Naive thymus-derived CD4-positive, alpha-beta T cell (primary cell): ENCODE measurements at regions not wholly inside any gene's neighbourhood (a gene's known extent, or its start where the extent isn't known, plus 50 kb on each side); places are given as distances from the start of the nearest gene placed in this dataset.
A peak's percentile ranks its signal among the peaks of the same experiment; 100 is the strongest.

Experiments
- ATAC-seq: fragments of 150-1000 bp; cut with Tn5 transposase; 2 replicates; pipeline ENCODE4 v1.10.0; 2021; ENCODE audit warnings: mild to moderate bottlenecking, moderate library complexity
- CTCF ChIA-PET: fragments of 350-600 bp; sonication (Branson Sonifier 250); formaldehyde crosslinking; loops from one replicate; lab custom pipeline; 2021; ENCODE audit warnings: antibody characterized with exemption; lab: Charles Lee
- POLR2A ChIA-PET: fragments of 350-600 bp; sonication (Branson Sonifier 250); formaldehyde crosslinking; loops from one replicate; lab custom pipeline; 2021; ENCODE audit warnings: antibody characterized with exemption, inconsistent platforms; lab: Charles Lee
- DNase-seq, 9 donors: peaks; one replicate each; pipeline versions ENCODE4 v3.0.0 to v3.0.0-alpha.2; 2020 to 2022; ENCODE audit warnings: mixed read lengths in 1 of 9
- H3K27ac ChIP-seq: one replicate; pipeline ENCODE4 v1.7.0; 2013; ENCODE audit warnings: mild to moderate bottlenecking, low read depth, low read length, moderate library complexity
- H3K27me3 ChIP-seq, 2 donors: one replicate each; pipeline ENCODE4 v1.7.0; 2013; ENCODE audit warnings: low read length in 2 of 2, mild to moderate bottlenecking in 2 of 2, moderate library complexity in 2 of 2; ENCODE audit not compliant: control insufficient read depth in 2 of 2, insufficient read depth in 2 of 2
- H3K36me3 ChIP-seq, 3 experiments: 1 replicate in 2 of 3; 2 replicates in 1 of 3; pipeline ENCODE4 v1.7.0; 2013; ENCODE audit warnings: low read length in 3 of 3, mild to moderate bottlenecking in 3 of 3, moderate library complexity in 1 of 3; ENCODE audit not compliant: insufficient read depth in 3 of 3, control insufficient read depth in 2 of 3
- H3K4me1 ChIP-seq, 2 donors: one replicate each; pipeline ENCODE4 v1.7.0; 2013; ENCODE audit warnings: low read length in 2 of 2, mild to moderate bottlenecking in 2 of 2, moderate library complexity in 1 of 2; ENCODE audit not compliant: control insufficient read depth in 2 of 2, insufficient read depth in 2 of 2
- H3K4me3 ChIP-seq: 2 replicates; pipeline ENCODE4 v1.7.0; 2013; ENCODE audit warnings: mild to moderate bottlenecking, low read length
- H3K9me3 ChIP-seq, 3 experiments: 1 replicate in 2 of 3; 2 replicates in 1 of 3; pipeline ENCODE4 v1.7.0; 2013; ENCODE audit warnings: low read length in 3 of 3; ENCODE audit not compliant: control insufficient read depth in 2 of 3
- H3K27ac Mint-ChIP-seq, 9 donors: one replicate each; pipeline ENCODE4 v1.8.0; 2020 to 2022; ENCODE audit warnings: mixed read lengths in 9 of 9, mild to moderate bottlenecking in 8 of 9, moderate library complexity in 5 of 9, inconsistent platforms in 2 of 9
- H3K27me3 Mint-ChIP-seq, 5 donors: one replicate each; pipeline ENCODE4 v1.8.0; 2021 to 2022; ENCODE audit warnings: mixed read lengths in 5 of 5, mild to moderate bottlenecking in 1 of 5
- H3K36me3 Mint-ChIP-seq, 5 donors: one replicate each; pipeline ENCODE4 v1.8.0; 2020 to 2022; ENCODE audit warnings: mixed read lengths in 5 of 5, mild to moderate bottlenecking in 3 of 5, inconsistent platforms in 1 of 5
- H3K4me1 Mint-ChIP-seq, 7 donors: one replicate each; pipeline ENCODE4 v1.8.0; 2020 to 2022; ENCODE audit warnings: mixed read lengths in 7 of 7, mild to moderate bottlenecking in 3 of 7, inconsistent platforms in 1 of 7
- H3K4me3 Mint-ChIP-seq, 10 donors: one replicate each; pipeline ENCODE4 v1.8.0; 2020 to 2022; ENCODE audit warnings: mild to moderate bottlenecking in 10 of 10, mixed read lengths in 10 of 10, moderate library complexity in 6 of 10, inconsistent platforms in 2 of 10
- H3K9me3 Mint-ChIP-seq, 11 donors: one replicate each; pipeline ENCODE4 v1.8.0; 2020 to 2022; ENCODE audit warnings: mixed read lengths in 11 of 11, mild to moderate bottlenecking in 4 of 11, inconsistent platforms in 1 of 11, moderate library complexity in 1 of 11
- intact Hi-C, 2 donors: fragments of 100-400 bp; cut with micrococcal nuclease; formaldehyde crosslinking; loops; one replicate each; pipeline ENCODE4 v1.15.1; 2023

DNA sequence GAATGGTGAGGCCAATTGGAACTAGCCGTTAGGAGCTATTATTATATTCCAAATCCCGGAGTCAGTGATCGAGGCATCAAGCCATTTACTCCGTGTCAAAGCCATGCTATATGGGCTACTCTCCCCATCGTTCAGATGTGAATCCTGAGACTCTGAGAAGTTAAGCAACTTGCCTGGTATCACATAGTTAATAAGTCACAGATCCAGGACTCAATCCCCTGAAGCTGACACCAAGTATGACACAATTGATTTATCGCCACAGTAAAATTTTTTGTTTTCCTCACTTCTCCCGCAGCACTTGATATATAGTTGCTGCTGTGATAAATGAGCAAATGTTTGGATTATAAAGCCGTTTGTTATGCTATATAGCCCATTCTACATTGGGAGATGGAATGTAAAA lies 50.8 kb upstream of the TSHZ2 start:
- H3K9me3 ChIP-seq = no peaks in the 10 kb centered on the region
- no peaks in the 10 kb centered on the region for H3K27me3 ChIP-seq
- DNase-seq = no peak
- peaks cover 0 to 7% (median 0%) of the 10 kb centered on the region in 5 donors for H3K27me3 Mint-ChIP-seq
- H3K36me3 ChIP-seq = no peaks in the 10 kb centered on the region
- no peak overlapping the region for H3K4me3 ChIP-seq
- intact Hi-C loops = no loop called here
- CTCF ChIA-PET = no interaction called here
- H3K27ac ChIP-seq = no peak overlapping the region
- H3K36me3 Mint-ChIP-seq = peaks cover 0 to 4% (median 0%) of the 10 kb centered on the region in 5 donors
- H3K4me1 ChIP-seq = no peaks in the 10 kb centered on the region
- no peak overlapping the region for H3K27ac Mint-ChIP-seq
- peaks cover 0 to 6% (median 0%) of the 10 kb centered on the region in 7 donors for H3K4me1 Mint-ChIP-seq
- H3K4me3 Mint-ChIP-seq = no peak overlapping the region
- POLR2A ChIA-PET = no interaction called here
- peaks cover 0 to 2% (median 0%) of the 10 kb centered on the region in 11 donors for H3K9me3 Mint-ChIP-seq
- no peak for ATAC-seq

DNA sequence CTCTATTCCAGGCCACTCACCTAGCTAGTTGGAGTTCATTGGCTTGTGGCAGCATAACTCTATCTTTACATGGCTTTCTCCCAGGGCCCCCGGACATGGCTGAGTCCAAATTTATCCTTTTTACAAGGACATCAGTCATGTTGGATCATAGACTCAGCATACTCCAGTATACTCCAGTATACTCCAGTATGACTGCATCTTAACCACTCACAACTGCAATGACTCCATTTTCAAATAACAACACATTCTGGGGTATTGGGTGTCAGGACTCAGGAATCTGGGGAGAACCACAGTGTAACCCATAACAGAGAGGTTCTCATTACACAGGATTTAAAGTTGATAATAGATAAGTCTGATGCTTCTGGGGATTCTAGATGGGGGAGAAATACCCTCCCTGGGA lies 53.8 kb upstream of the TSHZ2 start:
- Mint-ChIP-seq H3K27me3 (peaks cover 0 to 6% (median 0%) of the 10 kb centered on the region in 5 donors), H3K4me3 (no peak overlapping the region), H3K9me3 (peaks cover 0 to 18% (median 6%) of the 10 kb centered on the region in 11 donors), H3K36me3 (peaks cover 0 to 9% (median 3%) of the 10 kb centered on the region in 5 donors), H3K4me1 (peaks cover 0 to 4% (median 0%) of the 10 kb centered on the region in 7 donors), H3K27ac (no peak overlapping the region)
- Histone ChIP-seq H3K27me3 (no peaks in the 10 kb centered on the region), H3K4me1 (no peaks in the 10 kb centered on the region), H3K27ac (no peak overlapping the region), H3K9me3 (no peaks in the 10 kb centered on the region), H3K4me3 (no peak overlapping the region), H3K36me3 (no peaks in the 10 kb centered on the region)
- ChIA-PET POLR2A (no interaction called here), CTCF (no interaction called here)
- no peak for ATAC-seq
- intact Hi-C loops = no loop called here
- DNase-seq = no peak

GRCh38 chr20:52915564-52915963 lies 56.6 kb upstream of the TSHZ2 start:
- no peak for DNase-seq
- H3K36me3 Mint-ChIP-seq = peaks cover 0 to 9% (median 0%) of the 10 kb centered on the region in 5 donors
- no peaks in the 10 kb centered on the region for H3K4me1 Mint-ChIP-seq

DNA sequence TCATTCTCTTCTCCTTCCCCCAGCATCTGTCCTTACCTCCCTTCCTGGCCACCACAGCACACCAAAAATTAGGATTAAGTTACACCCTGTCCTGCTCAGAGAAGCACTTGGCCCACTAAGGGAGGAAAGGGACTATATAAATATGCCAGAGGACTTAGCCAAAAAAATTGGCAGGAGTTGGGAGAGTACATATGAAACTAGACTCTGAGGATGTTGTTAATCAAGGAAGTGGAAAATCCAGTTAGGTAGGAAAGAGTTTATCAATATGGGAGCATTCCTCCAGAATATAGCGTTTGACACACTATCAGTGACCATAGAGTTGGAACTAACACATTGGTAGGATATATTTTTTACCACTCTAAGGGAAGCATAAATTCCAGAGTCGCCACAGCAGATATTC lies 57.3 kb upstream of the TSHZ2 start:
- Mint-ChIP-seq H3K4me1 (no peaks in the 10 kb centered on the region), H3K27ac (no peak overlapping the region), H3K9me3 (peaks cover 0 to 18% (median 6%) of the 10 kb centered on the region in 11 donors), H3K27me3 (no peaks in the 10 kb centered on the region), H3K4me3 (no peak overlapping the region), H3K36me3 (peaks cover 0 to 9% (median 0%) of the 10 kb centered on the region in 5 donors)
- Histone ChIP-seq H3K4me3 (no peak overlapping the region), H3K36me3 (no peaks in the 10 kb centered on the region), H3K27me3 (no peaks in the 10 kb centered on the region), H3K4me1 (no peaks in the 10 kb centered on the region), H3K9me3 (no peaks in the 10 kb centered on the region), H3K27ac (no peak overlapping the region)
- intact Hi-C loops = no loop called here
- CTCF ChIA-PET = no interaction called here
- POLR2A ChIA-PET = no interaction called here
- DNase-seq = no peak
- no peak for ATAC-seq

More at GRCh38 chr20:52915564-52915963, 56.6 kb upstream of the TSHZ2 start:
- no peak overlapping the region for H3K27ac ChIP-seq
- H3K9me3 ChIP-seq = no peaks in the 10 kb centered on the region
- ChIA-PET CTCF (no interaction called here), POLR2A (no interaction called here)
- H3K27ac Mint-ChIP-seq = no peak overlapping the region
- H3K4me1 ChIP-seq = no peaks in the 10 kb centered on the region
- no peaks in the 10 kb centered on the region for H3K36me3 ChIP-seq
- no peaks in the 10 kb centered on the region for H3K27me3 Mint-ChIP-seq
- no peak overlapping the region for H3K4me3 Mint-ChIP-seq
- intact Hi-C loops = no loop called here
- no peak for ATAC-seq
- H3K4me3 ChIP-seq = no peak overlapping the region
- H3K27me3 ChIP-seq = no peaks in the 10 kb centered on the region
- peaks cover 0 to 18% (median 6%) of the 10 kb centered on the region in 11 donors for H3K9me3 Mint-ChIP-seq

- H3K4me3 Mint-ChIP-seq = no peak overlapping the region
- no peak overlapping the region for H3K27ac Mint-ChIP-seq
These were observed 58.3 kb upstream of the TSHZ2 start for GRCh38 chr20:52913650-52914387.

GRCh38 chr20:52905241-52905994 lies 66.7 kb upstream of the TSHZ2 start:
- ChIA-PET CTCF (no interaction called here), POLR2A (no interaction called here)
- H3K4me3 ChIP-seq = no peak overlapping the region
- ATAC-seq = no peak
- Mint-ChIP-seq H3K9me3 (peaks cover 0 to 2% (median 0%) of the 10 kb centered on the region in 11 donors), H3K36me3 (no peaks in the 10 kb centered on the region), H3K27me3 (peaks cover 0 to 20% (median 16%) of the 10 kb centered on the region in 5 donors), H3K4me3 (no peak overlapping the region), H3K27ac (peak overlapping the region in 2 of 9 donors; percentile 18 to 60), H3K4me1 (peaks cover 0 to 3% (median 0%) of the 10 kb centered on the region in 7 donors)
- no peaks in the 10 kb centered on the region for H3K4me1 ChIP-seq
- H3K9me3 ChIP-seq = no peaks in the 10 kb centered on the region
- no peaks in the 10 kb centered on the region for H3K36me3 ChIP-seq
- DNase-seq = no peak
- H3K27ac ChIP-seq = no peak overlapping the region
- intact Hi-C loops = no loop called here
- no peaks in the 10 kb centered on the region for H3K27me3 ChIP-seq

More at GRCh38 chr20:52913650-52914387, 58.3 kb upstream of the TSHZ2 start:
- intact Hi-C loops = no loop called here
- ChIA-PET POLR2A (interaction anchor here (1.1 kb wide), 1 partner anchor 87 kb away, joined by 4 read pairs; no protein-coding TSS in a partner anchor), CTCF (no interaction called here)
- peaks cover 0 to 4% (median 0%) of the 10 kb centered on the region in 5 donors for H3K27me3 Mint-ChIP-seq
- no peak overlapping the region for H3K27ac ChIP-seq
- peaks cover 0 to 18% (median 6%) of the 10 kb centered on the region in 11 donors for H3K9me3 Mint-ChIP-seq
- no peaks in the 10 kb centered on the region for H3K4me1 ChIP-seq
- no peaks in the 10 kb centered on the region for H3K27me3 ChIP-seq
- no peak for DNase-seq
- peaks cover 0 to 3% (median 0%) of the 10 kb centered on the region in 7 donors for H3K4me1 Mint-ChIP-seq
- no peak for ATAC-seq
- no peaks in the 10 kb centered on the region for H3K36me3 ChIP-seq
- H3K9me3 ChIP-seq = no peaks in the 10 kb centered on the region
- no peak overlapping the region for H3K4me3 ChIP-seq
- peaks cover 0 to 9% (median 0%) of the 10 kb centered on the region in 5 donors for H3K36me3 Mint-ChIP-seq
